GM21717 (cell line): ENCODE measurements at regions not wholly inside any gene's neighbourhood (a gene's known extent, or its start where the extent isn't known, plus 50 kb on each side); places are given as distances from the start of the nearest gene placed in this dataset.
"Not testable (repeated sequence)": the region's sequence is repeated elsewhere in the genome, so short reads cannot be mapped to it uniquely, and the experiment has no call there.

Source experiments
- ATAC-seq: cut with Tn5 transposase; IDR thresholded peaks from one replicate; pipeline ENCODE4 v1.9.1; 2021; ENCODE audit warnings: mild to moderate bottlenecking, moderate library complexity; ENCODE audit not compliant: unreplicated experiment

- no peak for ATAC-seq
Measured at GRCh38 chr12:42741771-42742510, 152.4 kb upstream of the PRICKLE1 start.

DNA sequence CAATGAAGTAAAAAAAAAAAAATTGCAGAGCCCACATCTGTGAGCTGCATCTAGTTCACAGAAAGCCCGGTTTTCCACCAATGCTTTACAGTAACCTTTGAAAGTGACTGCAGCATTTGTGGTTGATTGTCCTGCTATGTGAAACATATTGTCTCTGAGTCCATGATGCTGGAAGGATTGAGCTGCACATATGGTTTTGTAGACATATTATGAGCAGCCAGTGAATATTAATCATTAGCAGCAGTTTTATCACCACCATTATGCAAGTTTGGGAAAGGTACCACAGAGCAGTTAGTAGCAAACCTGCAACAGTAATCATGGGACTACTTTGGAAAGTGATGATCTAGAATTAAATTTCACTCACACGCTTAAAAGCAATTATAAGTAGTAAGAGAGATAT is 151.5 kb upstream of the PRICKLE1 start:
- ATAC-seq = no peak

DNA sequence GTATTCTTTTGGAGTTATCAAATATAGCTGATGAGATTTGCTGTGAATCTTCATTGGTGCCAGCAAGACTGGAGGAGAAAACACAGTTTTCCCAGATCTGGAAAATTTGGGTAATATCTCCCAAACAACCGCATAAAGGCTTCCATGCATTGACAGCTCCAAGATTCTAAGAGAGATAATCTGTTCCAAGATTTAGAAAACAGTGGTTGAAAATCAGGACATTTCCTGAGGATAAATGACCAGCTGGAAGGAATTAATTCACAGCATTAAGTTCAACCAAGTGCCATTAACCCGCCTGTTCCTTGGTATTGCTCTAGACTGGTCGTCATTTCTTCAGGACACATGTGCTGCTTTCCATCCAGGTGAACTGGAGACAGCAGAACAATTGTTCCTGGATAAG is 147.9 kb upstream of the PRICKLE1 start:
- no peak for ATAC-seq

GRCh38 chr12:42735861-42736361 is 146.4 kb upstream of the PRICKLE1 start:
- ATAC-seq = no peak

- no peak for ATAC-seq
Measured at GRCh38 chr12:42733911-42734310, 144.4 kb upstream of the PRICKLE1 start.

GRCh38 chr12:42732908-42733411 is 143.4 kb upstream of the PRICKLE1 start:
- ATAC-seq = no peak

DNA sequence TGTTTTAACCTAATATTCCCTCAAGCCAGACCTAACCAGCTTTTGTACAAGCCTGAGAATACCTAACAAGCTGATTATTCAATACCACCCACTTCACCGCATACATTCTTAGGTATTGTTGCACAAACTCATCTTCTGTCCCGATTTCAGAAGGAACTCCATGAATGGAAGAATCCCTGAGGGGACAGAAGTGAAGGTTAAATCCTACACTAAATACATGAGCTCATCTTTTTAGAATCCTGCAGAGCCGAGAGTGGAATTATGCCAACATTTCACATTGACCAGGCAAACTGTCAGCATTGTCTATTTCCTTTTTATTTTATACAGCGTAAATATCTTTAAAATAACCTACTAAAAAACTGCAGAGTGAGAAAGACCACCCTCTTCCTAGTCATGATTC is 140.7 kb upstream of the PRICKLE1 start:
- no peak for ATAC-seq

GRCh38 chr12:42729535-42729900 is 140.0 kb upstream of the PRICKLE1 start:
- ATAC-seq = no peak

- no peak for ATAC-seq
Measured at GRCh38 chr12:42728770-42729534, 139.4 kb upstream of the PRICKLE1 start.

DNA sequence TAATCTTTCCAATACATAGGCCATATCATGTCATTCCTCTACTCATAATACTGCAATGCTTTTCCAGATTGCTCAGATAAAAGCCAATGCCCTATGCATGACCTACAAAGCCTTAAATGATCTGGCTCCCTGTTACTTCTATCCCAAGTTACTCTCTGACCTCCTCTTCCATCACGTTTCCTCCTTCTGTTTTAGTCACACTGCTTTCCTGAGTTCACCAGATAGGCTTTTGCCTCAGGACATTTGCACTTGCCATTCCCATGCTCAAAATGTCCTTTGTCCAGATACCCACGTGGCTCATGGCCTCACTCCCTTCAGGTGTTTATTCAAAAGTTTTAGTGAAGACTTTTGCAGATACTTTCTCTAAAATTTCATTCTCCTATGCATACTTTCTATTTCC is 138.7 kb upstream of the PRICKLE1 start:
- no peak for ATAC-seq

DNA sequence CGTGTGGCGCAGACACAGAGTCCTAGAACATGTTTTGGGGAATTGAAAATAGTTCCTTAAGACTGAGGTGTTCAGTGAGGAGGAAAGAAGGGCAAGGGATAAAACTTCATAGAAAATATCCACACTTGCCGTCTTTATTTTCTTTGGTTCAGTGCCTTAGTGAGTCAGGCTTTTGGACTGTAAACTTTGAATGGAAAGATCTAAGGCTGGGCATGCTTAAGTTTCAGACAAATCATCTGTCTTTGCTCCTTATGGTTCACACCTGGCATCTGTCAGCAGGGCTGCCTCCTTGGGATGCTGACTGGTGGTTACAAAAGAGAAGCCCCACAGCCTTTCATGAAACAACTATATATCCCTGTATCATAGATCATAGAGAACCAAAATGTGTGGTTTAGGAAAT is 136.3 kb upstream of the PRICKLE1 start:
- ATAC-seq = no peak

- no peak for ATAC-seq
Measured at GRCh38 chr12:42716491-42716891, 126.9 kb upstream of the PRICKLE1 start.

DNA sequence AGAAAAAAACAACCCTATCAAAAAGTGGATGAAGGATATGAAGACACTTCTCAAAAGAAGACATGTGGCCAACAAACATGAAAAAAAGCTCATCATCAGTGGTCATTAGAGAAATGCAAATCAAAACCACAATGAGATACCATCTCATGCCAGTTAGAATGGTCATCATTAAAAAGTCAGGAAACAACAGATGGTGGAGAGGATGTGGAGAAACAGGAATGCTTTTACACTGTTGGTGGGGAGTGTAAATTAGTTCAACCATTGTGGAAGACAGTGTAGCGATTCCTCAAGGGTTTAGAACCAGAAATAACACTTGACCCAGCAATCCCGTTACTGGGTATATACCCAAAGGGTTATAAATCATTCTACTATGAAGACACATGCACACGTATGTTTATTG is 124.0 kb upstream of the PRICKLE1 start:
- not testable (repeated sequence) for ATAC-seq

GRCh38 chr12:42708374-42708773 is 118.8 kb upstream of the PRICKLE1 start:
- not testable (repeated sequence) for ATAC-seq

GRCh38 chr12:42707312-42708226 is 118.0 kb upstream of the PRICKLE1 start:
- no peak for ATAC-seq

DNA sequence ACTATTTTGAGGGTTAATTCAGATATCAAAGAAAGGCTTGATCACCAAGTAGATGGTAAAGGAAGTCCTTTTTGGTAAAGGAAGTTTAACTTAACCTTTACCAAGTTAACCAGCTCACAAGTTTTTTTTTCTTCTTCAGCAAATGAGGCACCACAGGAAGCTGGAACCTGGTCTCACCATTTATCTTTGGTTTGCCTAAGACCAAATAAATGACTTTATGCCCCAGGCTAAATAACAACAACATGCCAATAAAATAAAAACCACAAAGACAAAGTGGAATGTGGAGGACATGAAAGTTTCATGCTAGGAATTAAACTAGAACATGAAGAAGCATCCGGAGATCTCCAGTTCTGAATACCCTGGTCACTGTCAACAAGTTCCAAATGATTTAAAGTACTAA is 116.8 kb upstream of the PRICKLE1 start:
- no peak for ATAC-seq

DNA sequence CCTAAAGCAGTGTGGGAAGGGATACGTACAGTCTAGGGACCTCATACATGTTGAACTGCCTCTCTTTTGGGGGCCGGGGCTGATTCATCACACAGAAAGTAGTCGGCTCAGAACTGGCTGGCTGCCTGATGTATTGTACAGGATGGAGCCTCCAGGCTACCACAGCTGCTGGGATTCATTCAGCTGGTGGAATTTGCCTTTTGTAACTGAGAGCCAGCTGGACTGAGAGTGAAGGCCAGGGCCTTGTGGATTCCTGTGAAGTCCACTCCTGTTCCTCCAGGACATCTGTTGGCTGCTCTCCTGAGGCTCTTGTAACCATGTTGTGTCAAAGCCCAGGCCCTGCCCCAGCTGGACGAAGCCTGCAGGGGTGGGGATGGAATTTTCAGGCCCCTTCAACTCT is 116.3 kb upstream of the PRICKLE1 start:
- no peak for ATAC-seq

DNA sequence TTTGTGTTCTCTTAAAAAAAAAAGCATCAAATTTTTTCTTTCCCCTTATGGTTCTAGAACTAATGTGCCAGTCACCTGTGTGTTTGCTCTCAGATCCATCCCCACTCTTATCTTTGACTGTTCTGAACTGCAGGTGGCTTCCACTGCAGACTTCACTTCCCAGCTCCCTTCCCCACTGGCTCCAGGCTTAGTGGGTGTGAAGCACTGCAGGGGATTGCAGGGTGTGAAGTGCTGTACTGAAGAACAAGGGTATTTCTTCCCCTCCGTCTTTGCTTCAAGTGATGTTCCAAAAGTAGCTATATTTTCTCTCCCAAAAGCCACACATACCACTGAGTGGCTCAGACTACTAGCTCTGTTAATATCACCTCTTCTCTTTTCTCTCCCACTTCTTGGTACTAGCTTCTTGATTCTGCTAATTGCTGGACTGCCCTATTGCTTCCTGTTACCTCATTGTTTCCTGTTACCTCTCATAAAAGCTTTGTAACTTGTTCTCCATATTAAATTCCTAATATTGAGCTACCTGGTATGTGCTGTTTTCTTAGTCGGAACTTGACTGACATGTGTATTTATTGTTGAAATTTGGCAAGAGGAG is 115.4 kb upstream of the PRICKLE1 start:
- no peak for ATAC-seq

DNA sequence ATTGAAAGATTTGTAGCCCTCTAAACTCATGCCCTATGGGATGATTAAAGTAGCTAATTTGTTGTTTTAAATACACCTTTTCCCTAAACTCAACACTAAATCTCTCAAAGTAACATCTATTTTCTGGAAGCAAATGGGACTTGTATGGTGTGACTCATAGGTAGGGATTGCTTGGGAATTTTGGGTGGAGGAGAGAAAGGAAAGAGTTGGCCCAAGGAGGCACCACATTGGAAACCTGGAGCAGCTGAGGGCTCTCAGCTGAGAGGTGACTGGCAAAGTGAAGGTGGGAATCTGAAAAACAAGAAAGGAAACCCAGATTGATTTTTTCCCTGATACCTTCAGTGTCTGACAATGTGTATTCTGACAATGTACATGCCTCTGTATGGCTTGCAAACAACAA is 114.8 kb upstream of the PRICKLE1 start:
- no peak for ATAC-seq

- ATAC-seq = no peak
Measured at GRCh38 chr12:42701084-42701483, 111.5 kb upstream of the PRICKLE1 start.

DNA sequence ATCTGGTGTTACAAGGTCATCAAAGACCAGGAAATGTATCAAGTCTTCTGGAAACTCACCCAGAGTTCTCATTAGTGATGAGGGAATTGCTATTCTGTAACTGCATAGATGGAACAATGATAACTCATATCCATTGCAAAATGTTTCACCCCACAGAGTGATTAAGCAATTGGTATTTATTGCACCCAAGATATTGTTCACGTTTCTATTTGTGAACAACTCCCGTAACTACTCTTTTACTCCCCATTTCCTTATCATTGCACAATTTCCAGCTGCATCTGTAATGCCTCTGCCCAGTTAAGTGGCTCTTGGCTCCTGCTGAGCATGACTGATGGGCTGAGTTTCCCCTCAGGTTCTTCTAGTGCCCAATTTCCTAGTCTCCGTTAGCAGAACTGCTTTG is 108.7 kb upstream of the PRICKLE1 start:
- ATAC-seq = no peak
